CD4-positive, alpha-beta T cell (primary cell): ENCODE measurements at regions not wholly inside any gene's neighbourhood (a gene's known extent, or its start where the extent isn't known, plus 50 kb on each side); places are given as distances from the start of the nearest gene placed in this dataset.
A peak's percentile ranks its signal among the peaks of the same experiment; 100 is the strongest.

ENCODE experiments used
- ATAC-seq: fragments of 200-7000 bp; cut with Tn5 transposase; one replicate; pipeline ENCODE4 v1.10.0; 2022; ENCODE audit warnings: mild to moderate bottlenecking; ENCODE audit not compliant: poor library complexity
- CTCF ChIA-PET: fragments of 350-600 bp; sonication (Branson Sonifier 250); formaldehyde crosslinking; loops from one replicate; lab custom pipeline; 2021; ENCODE audit warnings: antibody characterized with exemption, inconsistent platforms; lab: Charles Lee
- POLR2A ChIA-PET: fragments of 350-600 bp; sonication (Branson Sonifier 250); formaldehyde crosslinking; loops from one replicate; lab custom pipeline; 2021; ENCODE audit warnings: antibody characterized with exemption, inconsistent platforms; lab: Charles Lee
- DNase-seq, 14 experiments: peaks; one replicate each; pipeline ENCODE4 v3.0.0-alpha.2; 2013 to 2020; ENCODE audit warnings: mixed read lengths in 2 of 14
- H3K27ac ChIP-seq, 2 donors: one replicate each; pipeline versions ENCODE4 v1.5.1 to v1.7.0; 2013; ENCODE audit warnings: low read length in 2 of 2, low read depth in 1 of 2, mild to moderate bottlenecking in 1 of 2
- H3K27me3 ChIP-seq, 2 experiments: 1 replicate in 1 of 2; 2 replicates in 1 of 2; pipeline versions ENCODE4 v1.6.1 to v1.7.0; 2013; ENCODE audit warnings: low read length in 2 of 2, control low read depth in 1 of 2, mild to moderate bottlenecking in 1 of 2, moderate library complexity in 1 of 2; ENCODE audit not compliant: insufficient read depth in 2 of 2, control insufficient read depth in 1 of 2
- H3K36me3 ChIP-seq: one replicate; pipeline ENCODE4 v1.6.1; 2013; ENCODE audit warnings: low read length, control low read depth; ENCODE audit not compliant: insufficient read depth
- H3K4me1 ChIP-seq: one replicate; pipeline ENCODE4 v1.6.1; 2013; ENCODE audit warnings: low read length, control low read depth; ENCODE audit not compliant: insufficient read depth
- H3K4me3 ChIP-seq: one replicate; pipeline ENCODE4 v1.5.1; 2013; ENCODE audit warnings: mild to moderate bottlenecking, low read length, moderate library complexity
- H3K9me3 ChIP-seq, 2 experiments: 1 replicate in 1 of 2; 2 replicates in 1 of 2; pipeline versions ENCODE4 v1.6.1 to v1.7.0; 2013; ENCODE audit warnings: low read length in 2 of 2, mild to moderate bottlenecking in 2 of 2, control low read depth in 1 of 2, moderate library complexity in 1 of 2; ENCODE audit not compliant: control insufficient read depth in 1 of 2, insufficient read depth in 1 of 2
- H3K27ac Mint-ChIP-seq: one replicate; pipeline ENCODE4 v1.8.0; 2020; ENCODE audit warnings: mixed read lengths
- H3K27me3 Mint-ChIP-seq: one replicate; pipeline ENCODE4 v1.8.0; 2021; ENCODE audit warnings: mixed read lengths
- H3K36me3 Mint-ChIP-seq: one replicate; pipeline ENCODE4 v1.8.0; 2021; ENCODE audit warnings: low read depth, mixed read lengths
- H3K4me1 Mint-ChIP-seq: one replicate; pipeline ENCODE4 v1.8.0; 2021; ENCODE audit warnings: low read depth, mixed read lengths
- H3K4me3 Mint-ChIP-seq: one replicate; pipeline ENCODE4 v1.8.0; 2020; ENCODE audit warnings: mild to moderate bottlenecking, mixed read lengths
- H3K9me3 Mint-ChIP-seq: one replicate; pipeline ENCODE4 v1.8.0; 2020; ENCODE audit warnings: mixed read lengths
- intact Hi-C, 2 experiments: fragments of 100-400 bp; cut with DNase I in 1 of 2; cut with micrococcal nuclease in 1 of 2; formaldehyde crosslinking; loops; one replicate each; pipeline versions ENCODE4 v1.15.1 to v1.9.0; 2023 to 2025; cut with DNase I, micrococcal nuclease
- TF ChIP-seq, protein P1 (sequence below): fragments of 200-600 bp; IDR thresholded peaks from one replicate; pipeline ENCODE4 v1.8.0; 2022; ENCODE audit warnings: antibody characterized with exemption, mild to moderate bottlenecking

DNA sequence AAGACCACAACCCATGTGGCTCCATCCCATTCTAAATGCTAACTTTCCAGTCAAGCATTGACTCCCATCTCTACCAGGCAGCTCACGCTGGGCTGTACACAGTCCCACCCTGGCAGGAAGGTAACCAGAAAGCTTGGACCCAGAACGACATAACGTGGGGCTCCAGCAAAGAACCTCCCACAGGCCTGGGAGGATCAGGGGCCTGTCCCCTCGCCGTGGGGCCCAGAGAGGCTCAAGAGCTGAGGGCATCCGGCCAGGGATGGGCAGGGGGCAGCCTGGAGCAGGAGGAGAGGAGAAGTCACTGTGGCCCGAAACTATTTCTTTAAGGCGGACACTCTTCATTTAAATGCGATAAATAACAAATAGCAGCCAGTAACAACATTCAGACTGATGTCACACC, 169.9 kb downstream of the SHANK2 start:
- no peak overlapping the region for H3K4me3 ChIP-seq

DNA sequence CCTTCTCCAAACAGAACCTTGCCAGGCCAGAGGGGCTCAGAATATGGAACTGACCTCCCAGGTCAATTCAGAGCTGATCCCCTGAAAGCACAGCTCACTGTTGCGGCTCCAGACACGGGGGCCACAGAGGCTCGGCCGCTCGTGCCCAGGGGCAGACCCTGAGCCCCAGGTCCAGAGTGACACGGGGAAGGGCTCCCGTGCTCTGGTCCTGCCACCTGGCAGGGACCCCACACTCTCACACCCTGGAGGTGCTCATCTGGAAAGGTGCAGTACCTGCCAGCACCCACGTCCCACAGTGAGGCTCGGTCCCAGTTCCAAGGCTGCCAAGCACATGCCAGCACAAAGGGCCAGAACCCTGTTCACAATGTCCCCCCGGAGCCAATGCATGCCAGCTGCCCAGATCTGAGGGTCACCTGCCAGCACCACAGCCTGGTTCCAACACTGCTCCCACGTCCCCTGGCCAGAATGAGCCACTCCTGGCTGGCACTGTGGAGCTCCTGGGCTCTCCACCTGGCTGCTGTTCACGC, 170.6 kb downstream of the SHANK2 start:
- Mint-ChIP-seq H3K4me1 (no peaks in the 10 kb centered on the region), H3K27me3 (peaks cover 1% of the 10 kb centered on the region), H3K36me3 (no peaks in the 10 kb centered on the region), H3K9me3 (no peaks in the 10 kb centered on the region), H3K4me3 (no peak overlapping the region), H3K27ac (no peak overlapping the region)
- Histone ChIP-seq H3K27ac (no peak overlapping the region), H3K9me3 (peaks cover 0 to 12% of the 10 kb centered on the region in 2 experiments), H3K27me3 (no peaks in the 10 kb centered on the region), H3K4me3 (no peak overlapping the region), H3K4me1 (no peaks in the 10 kb centered on the region), H3K36me3 (no peaks in the 10 kb centered on the region)
- intact Hi-C loops, result no loop called here
- no peak for DNase-seq
- CTCF ChIA-PET, result no interaction called here
- ATAC-seq, result no peak
- TF ChIP-seq, protein P1, sequence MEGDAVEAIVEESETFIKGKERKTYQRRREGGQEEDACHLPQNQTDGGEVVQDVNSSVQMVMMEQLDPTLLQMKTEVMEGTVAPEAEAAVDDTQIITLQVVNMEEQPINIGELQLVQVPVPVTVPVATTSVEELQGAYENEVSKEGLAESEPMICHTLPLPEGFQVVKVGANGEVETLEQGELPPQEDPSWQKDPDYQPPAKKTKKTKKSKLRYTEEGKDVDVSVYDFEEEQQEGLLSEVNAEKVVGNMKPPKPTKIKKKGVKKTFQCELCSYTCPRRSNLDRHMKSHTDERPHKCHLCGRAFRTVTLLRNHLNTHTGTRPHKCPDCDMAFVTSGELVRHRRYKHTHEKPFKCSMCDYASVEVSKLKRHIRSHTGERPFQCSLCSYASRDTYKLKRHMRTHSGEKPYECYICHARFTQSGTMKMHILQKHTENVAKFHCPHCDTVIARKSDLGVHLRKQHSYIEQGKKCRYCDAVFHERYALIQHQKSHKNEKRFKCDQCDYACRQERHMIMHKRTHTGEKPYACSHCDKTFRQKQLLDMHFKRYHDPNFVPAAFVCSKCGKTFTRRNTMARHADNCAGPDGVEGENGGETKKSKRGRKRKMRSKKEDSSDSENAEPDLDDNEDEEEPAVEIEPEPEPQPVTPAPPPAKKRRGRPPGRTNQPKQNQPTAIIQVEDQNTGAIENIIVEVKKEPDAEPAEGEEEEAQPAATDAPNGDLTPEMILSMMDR, result no peak
- POLR2A ChIA-PET, result no interaction called here

More for the DNA sequence above, 169.9 kb downstream of the SHANK2 start:
- no peaks in the 10 kb centered on the region for H3K27me3 Mint-ChIP-seq
- no peak overlapping the region for H3K27ac Mint-ChIP-seq
- no peaks in the 10 kb centered on the region for H3K36me3 Mint-ChIP-seq
- H3K9me3 Mint-ChIP-seq, result no peaks in the 10 kb centered on the region
- Histone ChIP-seq H3K27ac (no peak overlapping the region), H3K9me3 (peaks cover 0 to 9% of the 10 kb centered on the region in 2 experiments), H3K4me1 (no peaks in the 10 kb centered on the region), H3K36me3 (no peaks in the 10 kb centered on the region), H3K27me3 (no peaks in the 10 kb centered on the region)
- TF ChIP-seq, protein P1, result no peak
- no peak overlapping the region for H3K4me3 Mint-ChIP-seq
- H3K4me1 Mint-ChIP-seq, result no peaks in the 10 kb centered on the region
- CTCF ChIA-PET, result no interaction called here
- POLR2A ChIA-PET, result no interaction called here
- no peak for DNase-seq
- no peak for ATAC-seq
- intact Hi-C loops, result no loop called here

DNA sequence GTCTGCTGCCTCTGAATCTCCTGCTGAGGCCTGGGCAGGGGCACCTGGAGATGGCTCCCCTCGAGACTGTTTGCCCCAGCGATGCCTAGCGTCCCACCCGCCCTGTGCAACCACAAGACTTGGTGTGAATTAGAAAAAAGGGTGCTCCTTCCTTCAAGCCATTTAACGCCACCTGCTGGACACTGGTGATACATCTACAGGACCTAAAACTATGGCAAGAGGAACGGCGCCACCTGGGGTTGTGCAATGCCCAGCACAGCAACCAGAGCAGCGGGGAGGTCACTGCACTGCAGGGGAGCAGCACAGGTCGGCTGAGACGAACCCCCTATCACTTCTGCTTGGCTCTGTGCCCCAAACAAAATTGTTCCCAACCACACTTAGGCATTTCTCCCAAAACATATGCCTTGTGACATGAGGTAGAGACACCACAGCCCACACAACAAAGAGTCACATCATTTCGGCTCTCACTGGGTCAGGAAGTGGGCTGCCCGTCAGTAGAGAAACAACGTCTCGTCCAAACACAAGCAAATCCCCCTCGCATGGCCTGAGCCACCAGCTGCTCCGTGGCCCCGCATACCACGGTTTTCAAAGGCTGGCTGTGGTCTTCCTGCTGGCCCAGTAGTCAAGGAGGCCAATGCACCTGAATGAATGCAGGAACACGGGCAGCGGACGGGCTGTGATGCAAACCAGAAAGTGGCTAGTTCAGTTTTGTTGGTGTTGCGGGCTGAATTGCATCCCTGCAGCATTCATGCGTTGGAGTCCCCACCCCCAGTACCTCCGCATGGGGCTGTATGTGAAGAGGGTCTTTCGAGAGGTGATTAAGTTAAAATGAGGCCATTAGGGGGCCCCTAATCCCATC, 171.9 kb downstream of the SHANK2 start:
- H3K27ac ChIP-seq, result no peak overlapping the region
- H3K36me3 Mint-ChIP-seq, result no peaks in the 10 kb centered on the region
- TF ChIP-seq, protein P1, result no peak
- H3K9me3 Mint-ChIP-seq, result no peaks in the 10 kb centered on the region
- H3K4me1 Mint-ChIP-seq, result no peaks in the 10 kb centered on the region
- H3K4me3 ChIP-seq, result no peak overlapping the region
- H3K4me3 Mint-ChIP-seq, result no peak overlapping the region
- H3K36me3 ChIP-seq, result no peaks in the 10 kb centered on the region
- DNase-seq (peak in 4 of 14 experiments; percentile 7 to 30 (median 18)), ATAC-seq (no peak)
- H3K4me1 ChIP-seq, result no peaks in the 10 kb centered on the region
- ChIA-PET POLR2A (no interaction called here), CTCF (no interaction called here)
- no peak overlapping the region for H3K27ac Mint-ChIP-seq
- peaks cover 0 to 22% of the 10 kb centered on the region in 2 experiments for H3K9me3 ChIP-seq
- no peaks in the 10 kb centered on the region for H3K27me3 ChIP-seq
- intact Hi-C loops, result no loop called here
- peaks cover 5% of the 10 kb centered on the region for H3K27me3 Mint-ChIP-seq
